HG02870 (cell line): ENCODE measurements at regions not wholly inside any gene's neighbourhood (a gene's known extent, or its start where the extent isn't known, plus 50 kb on each side); places are given as distances from the start of the nearest gene placed in this dataset.
"Not testable (repeated sequence)": the region's sequence is repeated elsewhere in the genome, so short reads cannot be mapped to it uniquely, and the experiment has no call there.

Experiments used
- ATAC-seq: cut with Tn5 transposase; IDR thresholded peaks from one replicate; pipeline ENCODE4 v1.9.1; 2021; ENCODE audit warnings: mild to moderate bottlenecking, moderate library complexity; ENCODE audit not compliant: unreplicated experiment

GRCh38 chr4:125573368-125573767 lies 258.6 kb downstream of the FAT4 start:
- ATAC-seq, result no peak

- ATAC-seq, result no peak
Measured at GRCh38 chr4:125573786-125574185, 259.0 kb downstream of the FAT4 start.

GRCh38 chr4:125582302-125582701 lies 267.5 kb downstream of the FAT4 start:
- ATAC-seq, result no peak

DNA sequence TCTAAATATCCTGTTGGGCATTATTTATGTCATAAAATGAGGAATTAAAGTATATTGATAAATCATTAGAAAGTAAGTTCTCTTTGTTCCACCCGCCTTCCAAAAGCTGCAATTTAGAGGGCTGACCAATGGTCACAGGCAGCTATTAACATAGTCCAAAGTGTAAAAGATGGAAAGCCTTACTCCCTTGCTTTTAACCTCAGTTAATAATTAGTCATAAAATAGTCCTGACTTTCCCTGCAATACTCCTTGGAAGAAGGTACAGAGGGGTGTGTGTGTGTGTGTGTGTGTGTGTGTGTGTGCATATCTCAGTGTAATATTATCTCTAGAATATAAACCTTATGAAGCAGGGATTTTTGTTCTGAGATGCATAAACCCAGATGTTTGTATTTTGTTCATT lies 275.4 kb downstream of the FAT4 start:
- ATAC-seq, result no peak

- ATAC-seq, result no peak
Measured at GRCh38 chr4:125591290-125591689, 276.5 kb downstream of the FAT4 start.

DNA sequence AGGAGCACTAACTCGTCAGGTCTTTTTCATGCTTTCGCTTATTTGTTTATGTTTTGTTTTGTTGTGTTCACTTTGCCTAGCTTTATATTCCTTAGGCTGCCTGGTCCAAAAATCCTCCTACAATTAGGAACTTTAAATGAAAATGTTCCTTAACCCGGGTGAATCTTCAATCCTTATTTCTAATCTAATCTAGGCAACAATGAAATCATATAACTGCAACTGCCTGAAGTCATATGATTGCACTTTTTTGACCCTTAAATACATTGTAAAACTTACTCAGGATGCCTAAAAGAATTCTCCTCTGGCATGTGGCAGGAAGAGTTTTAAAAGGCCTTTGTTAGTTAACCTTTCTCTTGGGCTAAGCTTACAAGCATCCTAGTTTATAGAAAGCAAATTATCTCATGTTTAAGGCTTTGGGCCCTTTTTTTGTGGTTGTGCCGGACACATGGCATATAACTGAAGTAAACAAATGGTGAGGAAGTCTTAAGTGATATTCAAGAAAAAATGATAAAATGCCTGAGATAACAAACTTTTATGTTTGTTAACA lies 279.4 kb downstream of the FAT4 start:
- ATAC-seq, result no peak

GRCh38 chr4:125605926-125606325 lies 291.2 kb downstream of the FAT4 start:
- ATAC-seq, result not testable (repeated sequence)

DNA sequence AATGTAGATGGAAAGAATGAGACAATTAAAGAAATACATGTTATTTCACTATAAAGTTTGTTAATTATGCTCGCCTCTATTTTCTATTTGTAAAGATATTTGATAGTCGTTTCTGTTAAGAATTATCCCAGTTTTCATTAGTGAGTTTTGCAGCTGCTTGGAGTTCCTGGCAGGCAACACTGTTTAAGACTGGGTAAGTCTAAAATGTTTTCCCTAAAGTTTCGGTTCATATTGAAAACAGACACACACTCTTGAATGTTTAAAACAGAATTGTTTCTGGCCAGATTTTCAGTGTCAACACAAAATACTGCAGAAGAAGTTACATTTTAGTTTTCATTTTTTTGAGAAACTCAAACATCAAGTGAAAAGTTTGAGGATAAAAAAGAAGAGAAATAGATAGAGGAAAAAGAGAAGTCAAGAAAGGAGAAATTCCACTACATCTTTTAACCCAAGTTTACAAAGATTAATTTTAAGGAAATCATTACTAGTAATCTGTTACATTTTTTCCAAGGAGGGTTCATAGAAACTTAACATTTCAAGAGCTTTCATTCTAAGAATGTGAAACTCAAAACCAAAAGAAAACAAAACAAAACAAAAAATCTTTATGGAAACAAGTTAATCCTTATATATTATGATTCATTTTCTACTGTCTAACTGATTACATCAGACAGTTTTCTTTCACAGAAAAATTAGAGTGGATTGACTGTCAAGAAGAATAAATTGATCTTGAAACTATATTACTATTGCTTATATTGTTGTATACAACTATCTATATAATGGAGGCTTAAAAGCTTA lies 305.5 kb downstream of the FAT4 start:
- ATAC-seq, result no peak

GRCh38 chr4:125624951-125625350 lies 310.2 kb downstream of the FAT4 start:
- no peak for ATAC-seq

GRCh38 chr4:125626946-125627345 lies 312.2 kb downstream of the FAT4 start:
- no peak for ATAC-seq

DNA sequence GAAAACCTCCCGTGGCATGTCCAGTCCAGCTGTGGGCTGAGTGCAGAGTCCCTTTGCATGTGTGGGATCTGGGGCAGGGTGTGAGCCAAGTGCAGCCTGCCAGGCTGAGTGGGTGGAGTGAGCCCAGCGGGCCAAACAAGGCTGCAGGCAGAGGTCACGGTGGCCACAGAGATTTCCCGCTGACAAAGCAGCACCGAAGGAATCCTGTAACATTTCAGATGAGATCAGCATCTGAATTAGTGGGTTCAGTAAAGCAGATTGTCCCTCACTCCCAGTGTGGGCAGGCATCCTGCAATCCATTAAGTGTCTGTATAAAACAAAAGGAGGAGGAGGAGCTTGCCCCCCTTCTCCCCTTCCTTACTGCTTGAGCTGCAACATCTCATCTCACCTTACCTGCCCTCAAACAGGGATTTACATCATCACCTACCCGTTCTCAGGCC lies 324.4 kb downstream of the FAT4 start:
- no peak for ATAC-seq

DNA sequence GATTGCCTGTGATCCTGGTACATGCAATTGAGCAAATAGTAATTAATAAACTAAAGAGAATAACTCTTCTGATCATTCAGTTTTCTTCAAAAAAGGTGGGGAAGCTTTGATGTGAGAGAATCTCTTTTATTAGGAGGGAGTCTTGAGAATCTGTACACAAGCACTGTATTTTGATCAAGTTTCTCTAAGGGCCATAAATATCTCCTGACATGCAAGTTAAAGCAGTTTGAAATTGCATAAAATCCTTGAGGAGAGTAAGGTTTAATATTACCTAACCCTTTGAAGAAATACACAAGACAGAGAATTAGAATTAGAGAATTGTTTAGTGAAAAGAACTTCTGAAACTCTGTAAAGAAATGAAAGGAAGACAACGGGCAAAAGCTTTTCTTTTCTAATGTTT lies 326.9 kb downstream of the FAT4 start:
- no peak for ATAC-seq

DNA sequence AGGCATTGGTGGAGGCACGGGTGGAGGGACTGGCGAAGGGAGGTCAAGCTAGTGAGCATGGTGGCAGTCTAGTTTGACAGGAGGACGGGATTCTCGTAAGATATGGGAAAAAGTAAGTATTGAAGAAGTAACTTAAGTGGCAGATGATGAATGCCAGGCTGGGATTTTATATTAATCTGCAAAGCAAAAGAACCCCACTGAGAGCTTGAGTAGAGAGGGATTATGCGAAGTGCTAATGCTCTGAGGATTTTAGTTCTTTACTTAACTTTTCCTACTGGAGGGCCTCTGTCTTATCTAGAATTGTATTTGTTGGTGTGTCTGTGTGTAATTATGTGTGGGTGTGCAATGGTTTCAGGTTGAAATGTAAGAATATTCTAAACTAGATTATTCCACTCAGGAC lies 327.9 kb downstream of the FAT4 start:
- ATAC-seq, result no peak

GRCh38 chr4:125649452-125649851 lies 334.7 kb downstream of the FAT4 start:
- no peak for ATAC-seq

DNA sequence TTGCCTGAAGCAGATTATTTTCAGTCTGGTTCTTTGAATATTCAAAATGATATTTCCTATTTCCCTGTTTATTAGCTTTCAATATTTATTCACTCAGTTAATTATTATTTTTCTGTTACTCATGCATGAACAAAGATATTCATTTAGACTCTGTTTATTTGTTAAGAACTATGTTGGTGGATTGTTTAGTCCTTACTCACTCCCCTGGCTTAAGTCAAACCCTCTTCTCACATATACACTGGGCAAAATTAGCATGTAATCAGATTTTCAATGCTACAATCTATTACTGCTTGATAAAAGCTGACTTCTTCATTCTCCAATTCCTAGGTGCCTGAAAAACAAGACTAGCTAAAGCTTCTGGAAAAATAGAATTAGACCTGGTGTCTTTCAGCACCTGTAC lies 335.8 kb downstream of the FAT4 start:
- ATAC-seq, result no peak

DNA sequence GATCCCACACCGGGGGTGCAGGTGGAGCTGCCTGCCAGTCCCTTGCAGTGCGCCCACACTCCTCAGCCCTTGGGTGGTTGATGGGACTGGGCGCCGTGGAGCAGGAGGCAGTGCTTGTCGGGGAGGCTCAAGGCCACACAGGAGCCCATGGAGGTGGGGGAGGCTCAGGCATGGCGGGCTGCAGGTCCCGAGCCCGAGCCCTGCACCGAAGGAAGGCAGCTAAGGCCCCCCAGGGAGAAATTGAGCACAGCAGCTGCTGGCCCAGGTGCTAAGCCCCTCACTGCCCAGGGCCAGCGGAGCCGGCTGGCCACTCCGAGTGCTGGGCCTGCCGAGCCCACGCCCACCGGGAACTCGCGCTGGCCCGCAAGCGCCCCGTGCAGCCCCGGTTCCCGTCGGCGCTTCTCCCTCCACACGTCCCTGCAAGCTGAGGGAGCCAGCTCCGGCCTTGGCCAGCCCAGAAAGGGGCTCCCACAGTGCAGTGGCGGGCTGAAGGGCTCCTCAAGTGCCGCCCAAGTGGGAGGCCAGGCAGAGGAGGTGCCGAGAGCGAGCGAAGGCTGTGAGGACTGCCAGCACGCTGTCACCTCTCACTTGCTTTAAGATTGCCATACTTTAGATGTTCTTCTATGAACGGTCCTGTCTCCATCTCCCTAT lies 337.1 kb downstream of the FAT4 start:
- ATAC-seq, result not testable (repeated sequence)

DNA sequence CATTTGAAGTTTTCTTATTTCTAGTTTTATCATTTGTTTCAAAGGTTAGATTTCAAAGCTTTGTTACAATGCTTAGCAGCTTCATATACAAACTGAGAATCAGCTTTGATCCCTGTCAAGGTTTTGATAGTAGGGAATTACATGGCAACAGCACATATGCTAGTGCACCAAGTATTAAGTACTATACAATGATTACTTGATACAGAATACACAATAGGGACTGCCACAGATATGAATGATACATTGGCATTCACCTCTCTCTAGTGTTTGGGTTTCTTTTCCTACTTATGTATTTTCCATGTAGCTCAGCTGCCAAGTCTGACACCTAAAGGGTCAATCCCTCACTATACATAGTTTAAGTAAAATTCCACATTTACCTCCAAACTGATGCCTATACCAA lies 344.0 kb downstream of the FAT4 start:
- no peak for ATAC-seq

- no peak for ATAC-seq
Measured at GRCh38 chr4:125663896-125664767, 349.4 kb downstream of the FAT4 start.

DNA sequence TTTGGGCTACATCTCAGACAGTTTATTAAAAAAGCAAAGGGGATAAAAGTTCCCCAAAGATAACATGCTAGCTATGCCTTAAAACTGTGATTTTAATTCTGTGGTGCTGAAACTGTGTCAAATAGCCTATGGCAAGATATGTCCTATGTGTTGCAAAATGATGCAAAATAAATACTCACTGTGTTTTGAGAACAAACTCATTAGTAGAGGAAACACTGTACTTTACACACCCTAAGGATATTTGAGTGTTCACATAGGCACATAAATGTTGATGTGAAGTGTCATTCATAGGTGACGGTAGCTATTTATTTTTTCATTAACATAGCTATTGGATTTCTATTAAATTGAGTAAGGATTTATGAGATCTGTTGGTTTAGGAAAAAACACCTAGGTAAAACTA lies 351.9 kb downstream of the FAT4 start:
- ATAC-seq, result no peak

GRCh38 chr4:125676156-125676555 lies 361.4 kb downstream of the FAT4 start:
- no peak for ATAC-seq

DNA sequence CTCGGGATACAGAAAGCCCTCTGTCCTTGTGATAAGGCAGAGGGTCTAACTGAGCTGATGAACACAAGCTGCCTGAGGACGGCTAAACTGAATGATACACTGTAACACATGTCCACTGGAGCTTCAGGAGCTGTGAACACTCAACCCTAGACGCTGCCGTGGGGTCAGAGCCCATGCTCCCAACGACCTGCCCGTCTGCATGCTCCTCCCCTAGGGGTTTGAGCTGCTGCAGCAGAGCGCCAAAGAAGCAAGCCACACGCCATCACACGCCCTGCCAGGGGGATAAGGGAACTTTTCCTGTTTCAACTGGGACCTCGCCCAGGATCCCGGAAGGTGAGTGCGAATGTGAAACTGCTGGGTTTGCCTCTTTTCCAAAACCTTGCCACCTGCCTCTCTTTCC lies 361.8 kb downstream of the FAT4 start:
- ATAC-seq, result no peak
